ENCODE measurements at regions not wholly inside any gene's neighbourhood (a gene's known extent, or its start where the extent isn't known, plus 50 kb on each side); places are given as distances from the start of the nearest gene placed in this dataset.

DNA sequence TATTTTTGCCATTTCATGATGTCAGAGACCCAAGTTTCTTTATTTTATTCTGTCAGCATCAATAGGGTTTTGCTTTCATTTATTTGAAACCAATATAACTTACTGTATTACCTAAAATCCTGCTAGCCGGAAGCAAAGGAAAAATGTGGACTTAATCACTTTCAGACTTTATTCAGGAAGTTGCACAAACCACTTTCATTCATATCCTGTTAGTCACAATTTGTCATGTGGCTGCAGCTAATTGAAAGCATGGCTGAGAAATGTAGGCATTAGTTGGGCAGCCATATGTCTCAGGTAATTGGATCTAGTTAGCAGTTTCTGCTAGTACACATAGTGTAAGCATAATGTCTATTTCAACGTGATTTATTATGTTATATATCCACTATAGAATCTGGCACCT, 462.3 kb upstream of the SGO1 start:
- in situ Hi-C loops (cut with MboI; ENCODE audit: low sequenced_read_pairs) = no loop called here
- intact Hi-C loops (cut with micrococcal nuclease) = no loop called here
- no peak overlapping the region for H3K23ac ChIP-seq (ENCODE audit: low read depth, low read length)
- H3K14ac ChIP-seq (replicated peaks; ENCODE audit: low read depth, low read length) = no peak overlapping the region
- no peaks in the 10 kb centered on the region for H3K36me3 ChIP-seq (ENCODE audit: control insufficient read depth, insufficient read depth, low read length)
- no peak overlapping the region for H4K91ac ChIP-seq (ENCODE audit: insufficient read depth, low read depth, low read length)
- no peak overlapping the region for H3K9ac ChIP-seq (ENCODE audit: low read depth, low read length)
- dilution Hi-C loops (cut with HindIII; ENCODE audit: low sequenced_read_pairs, unreplicated experiment) = no loop called here
- no peaks in the 10 kb centered on the region for H4K20me1 ChIP-seq (ENCODE audit: insufficient read depth, low read length)
- no peak overlapping the region for H4K8ac ChIP-seq (ENCODE audit: low read depth in 2 of 2, low read length in 2 of 2)
- H3K4me3 ChIP-seq (ENCODE audit: insufficient read depth, low read depth, low read length) = no peak overlapping the region
- peak; percentile 84 for DNase-seq
- H2BK120ac ChIP-seq (ENCODE audit: low read depth, low read length) = no peak overlapping the region
- H2AK9ac ChIP-seq (replicated peaks; ENCODE audit: low read depth, low read length, poor library complexity) = no peak overlapping the region
- no peaks in the 10 kb centered on the region for H3K27me3 ChIP-seq (ENCODE audit: control insufficient read depth, insufficient read depth, low read length)
- WGBS, 2 experiments (ENCODE audit: extremely low coverage in 2 of 2, insufficient read length in 1 of 2) = no CpG with 5 or more reads among the region's 2 CpGs
- no peak overlapping the region for H3K56ac ChIP-seq (ENCODE audit: extremely low read depth, insufficient read depth, low read length)
- H3K9me1 ChIP-seq (ENCODE audit: insufficient read depth, low read length) = no peaks in the 10 kb centered on the region
- H2AFZ ChIP-seq (replicated peaks; ENCODE audit: low read length, poor library complexity) = no peak overlapping the region
- H3K27ac ChIP-seq (ENCODE audit: insufficient read depth, low read length) = peak overlapping the region; percentile 29; the same call in 1 of the 2 replicates
- ChIA-PET POLR2A (ENCODE audit: unreplicated experiment) (no interaction called here), CTCF (no interaction called here)
- no peak overlapping the region for H3K4ac ChIP-seq (ENCODE audit: low read depth, low read length)
- H2AK5ac ChIP-seq (ENCODE audit: low read depth, low read length) = no peak overlapping the region
- no peak overlapping the region for H2BK20ac ChIP-seq (ENCODE audit: low read depth, low read length)
- no peak overlapping the region for H4K5ac ChIP-seq (ENCODE audit: low read depth, low read length)
- H3K9me3 ChIP-seq (ENCODE audit: control insufficient read depth, insufficient read depth, low read length) = no peaks in the 10 kb centered on the region
- peak; percentile 53 for ATAC-seq (ENCODE audit: low read depth)
- no peaks in the 10 kb centered on the region for H3K79me1 ChIP-seq (ENCODE audit: low read depth in 1 of 2, low read length in 2 of 2)
- TF ChIP-seq FOS (IDR thresholded peaks at IDR 0.05; ENCODE audit: low read depth, low read length) (peak; percentile 34; the same call in 1 of the 2 replicates), SMC3 (IDR thresholded peaks at IDR 0.05; ENCODE audit: low read depth, low read length) (no peak), RFX5 (IDR thresholded peaks at IDR 0.05; ENCODE audit: low read depth, low read length) (no peak), BHLHE40 (IDR thresholded peaks at IDR 0.05; ENCODE audit: low read depth, low read length) (no peak), ELK1 (IDR thresholded peaks at IDR 0.05; ENCODE audit: borderline replicate concordance, low read depth, low read length) (no peak), CEBPB (IDR thresholded peaks at IDR 0.05; ENCODE audit: low read depth, low read length) (peak; percentile 90), USF2 (IDR thresholded peaks at IDR 0.05; ENCODE audit: low read depth, low read length) (peak; percentile 64; the same call in 1 of the 2 replicates), RAD21 (IDR thresholded peaks at IDR 0.05; ENCODE audit: low read length) (no peak), POLR2A (IDR thresholded peaks at IDR 0.05; ENCODE audit: low read depth, low read length) (no peak), RCOR1 (IDR thresholded peaks at IDR 0.05; ENCODE audit: insufficient replicate concordance, low read length) (no peak), MAZ (IDR thresholded peaks at IDR 0.05; ENCODE audit: borderline replicate concordance, low read depth, low read length) (no peak), CHD1 (IDR thresholded peaks at IDR 0.05; ENCODE audit: low read depth, low read length) (no peak), NFE2L2 (IDR thresholded peaks at IDR 0.05; ENCODE audit: low read depth, low read length) (no peak), MAFK (IDR thresholded peaks at IDR 0.05; ENCODE audit: low read depth, low read length) (0 out of 2 replicates have a peak, but pooled peaks have one; percentile 0), MXI1 (IDR thresholded peaks at IDR 0.05; ENCODE audit: borderline replicate concordance, low read depth, low read length) (no peak), CTCF (conservative IDR thresholded peaks at IDR 0.05; ENCODE audit: low read depth, low read length) (no peak)
- H3K4me2 ChIP-seq (ENCODE audit: low read depth, low read length) = no peak overlapping the region
- H3K4me1 ChIP-seq (ENCODE audit: control insufficient read depth, insufficient read depth, low read length) = no peaks in the 10 kb centered on the region
- H2BK5ac ChIP-seq (ENCODE audit: low read depth, low read length, poor library complexity, severe bottlenecking) = peak overlapping the region; percentile 57
- no peak overlapping the region for H3K18ac ChIP-seq (ENCODE audit: low read depth, low read length)
- BruUV-seq (replicated peaks) = no TSS peak
- no peak overlapping the region for H2BK15ac ChIP-seq (ENCODE audit: low read depth, low read length)
